ENCODE measurements at regions not wholly inside any gene's neighbourhood (a gene's known extent, or its start where the extent isn't known, plus 50 kb on each side); places are given as distances from the start of the nearest gene placed in this dataset.

DNA sequence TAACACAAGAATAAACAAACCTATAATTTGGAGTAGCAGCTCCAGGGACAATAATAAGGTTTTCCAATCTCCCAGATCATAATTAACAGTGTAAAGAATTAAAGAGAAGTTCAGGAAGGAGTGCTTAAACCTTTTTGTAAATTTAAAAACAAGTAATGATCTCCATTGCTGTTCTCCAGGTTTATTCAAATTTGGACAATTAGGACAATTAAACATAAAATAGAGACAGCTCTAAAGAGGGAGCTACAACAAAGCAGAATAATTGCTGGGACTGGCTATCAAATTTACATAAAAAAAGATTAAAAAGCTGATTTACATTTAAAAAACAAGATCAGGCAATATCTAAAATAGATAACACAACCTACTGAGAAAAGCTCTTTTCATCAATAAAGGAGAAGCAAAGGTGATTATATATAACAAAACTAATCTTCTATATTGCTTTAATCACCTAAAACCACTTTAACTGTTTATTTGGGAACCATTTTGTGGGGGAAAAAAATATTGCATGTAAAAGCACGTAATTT, 80.1 kb upstream of the CREB1 start:
- TF ChIP-seq POLR2A (IDR thresholded peaks at IDR 0.05) (no peak), CTCF (IDR thresholded peaks at IDR 0.05) (no peak)

All from uterus (tissue), 2 donors.